ENCODE measurements at regions not wholly inside any gene's neighbourhood (a gene's known extent, or its start where the extent isn't known, plus 50 kb on each side); places are given as distances from the start of the nearest gene placed in this dataset.

DNA sequence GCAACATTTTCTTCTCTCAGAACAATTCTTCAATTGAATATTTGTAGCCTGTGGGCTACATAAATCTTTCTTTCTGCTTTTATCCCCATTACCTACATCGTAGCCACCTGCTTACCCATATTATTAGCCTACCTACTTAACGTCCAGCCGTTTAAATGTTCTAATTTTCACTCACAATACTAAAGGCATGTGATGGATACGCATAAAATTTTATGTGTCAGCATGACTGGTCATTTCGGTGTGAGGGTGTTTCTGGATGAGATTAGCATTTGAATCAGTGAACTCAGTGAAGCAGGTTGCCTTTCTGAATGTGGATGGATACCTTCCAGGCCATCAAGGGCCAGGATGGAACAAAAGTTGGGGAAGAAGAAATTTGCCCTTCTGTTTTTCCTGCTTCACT, 1722.5 kb upstream of the ACO1 start:
- DNase-seq, result no peak

DNA sequence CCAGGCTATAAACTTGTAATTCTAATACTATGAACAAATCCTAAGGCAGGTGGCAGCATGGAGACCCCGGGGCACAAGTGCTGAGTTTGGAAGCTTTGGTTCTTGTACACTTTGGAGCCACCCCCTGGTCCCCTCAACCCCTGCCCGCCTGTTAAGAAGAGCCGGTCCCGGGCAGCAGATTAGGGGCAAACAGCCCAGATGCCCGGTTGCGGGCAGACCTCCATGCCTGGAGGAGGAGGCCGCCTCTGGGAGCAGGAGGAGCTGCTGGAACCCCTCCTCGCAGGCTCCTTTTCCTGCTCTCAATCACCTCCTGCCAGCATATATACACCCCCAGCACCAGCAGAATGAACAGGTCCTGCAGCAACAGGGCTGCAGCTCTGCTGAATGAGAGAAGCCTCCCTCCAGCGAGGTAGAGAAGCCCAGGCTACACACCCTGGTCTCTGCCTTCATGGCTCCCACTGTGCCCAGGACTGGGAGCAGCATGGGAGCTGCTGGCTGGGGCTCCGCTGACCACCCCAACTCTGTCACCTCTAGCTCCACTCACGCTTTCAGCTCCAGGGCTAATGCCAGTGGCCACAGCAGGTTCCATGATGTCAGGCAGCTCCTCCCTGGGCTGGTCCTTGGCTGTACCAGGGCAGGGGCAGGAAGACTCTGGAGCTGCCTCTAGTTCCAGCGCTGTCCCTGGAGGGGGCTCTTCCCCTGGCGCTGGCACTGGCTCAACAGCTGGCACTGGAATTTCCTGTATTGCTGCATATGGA, 1713.5 kb upstream of the ACO1 start:
- DNase-seq, result no peak

DNA sequence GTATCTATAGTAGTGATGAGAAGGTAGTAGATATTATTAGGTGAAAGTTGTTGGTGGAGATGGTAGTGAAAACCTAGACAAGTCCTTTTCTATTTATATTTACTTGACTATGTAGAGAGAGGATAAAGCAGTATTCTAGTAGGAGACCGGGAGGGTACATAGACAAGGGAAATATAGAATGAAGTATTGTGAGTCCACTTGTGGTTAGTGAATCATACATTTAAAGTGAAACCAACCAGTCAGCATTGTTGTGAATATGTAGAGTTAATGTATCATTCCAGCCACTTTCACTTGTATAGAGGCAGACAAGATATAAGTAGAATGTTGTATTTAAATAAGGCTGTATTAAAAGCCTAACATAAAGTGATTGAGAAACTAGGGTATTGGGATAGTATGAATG, 1711.3 kb upstream of the ACO1 start:
- no peak for DNase-seq

DNA sequence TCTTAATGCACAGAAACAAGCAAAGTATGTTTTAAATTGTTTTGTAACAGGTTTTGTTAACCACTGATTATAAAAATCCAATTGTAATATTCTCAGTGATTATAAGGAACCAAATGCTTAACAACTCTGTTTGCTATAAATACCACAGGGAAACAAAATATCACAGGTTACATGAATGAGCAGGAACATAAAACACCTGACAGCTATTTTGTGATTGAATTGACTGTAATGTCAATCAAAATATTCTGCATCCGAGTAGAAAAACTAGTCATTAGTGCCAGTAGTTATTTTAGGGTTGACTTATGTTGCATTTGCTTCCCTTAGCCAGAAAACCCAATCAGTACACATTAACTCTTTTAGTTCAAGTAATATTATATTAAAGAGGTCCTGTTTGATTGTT, 1707.8 kb upstream of the ACO1 start:
- no peak for DNase-seq

DNA sequence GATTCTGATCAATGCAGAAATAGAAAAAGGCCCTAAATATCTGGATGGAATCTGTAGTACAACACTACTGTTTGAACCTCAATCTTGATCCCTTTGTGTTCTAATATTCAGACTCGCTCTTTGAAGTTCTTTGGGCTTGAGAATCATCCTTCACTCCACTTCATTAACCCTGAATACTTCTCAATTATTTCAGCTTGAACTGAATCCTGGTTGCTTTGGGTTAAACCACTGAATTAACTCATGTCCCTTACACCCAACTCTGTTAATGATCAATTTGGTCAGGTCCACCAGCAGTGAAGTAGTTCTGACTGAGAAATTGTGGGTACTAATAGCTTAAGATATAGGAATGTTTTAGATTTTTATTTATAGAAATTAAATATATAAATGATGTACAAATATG, 1707.2 kb upstream of the ACO1 start:
- no peak for DNase-seq

DNA sequence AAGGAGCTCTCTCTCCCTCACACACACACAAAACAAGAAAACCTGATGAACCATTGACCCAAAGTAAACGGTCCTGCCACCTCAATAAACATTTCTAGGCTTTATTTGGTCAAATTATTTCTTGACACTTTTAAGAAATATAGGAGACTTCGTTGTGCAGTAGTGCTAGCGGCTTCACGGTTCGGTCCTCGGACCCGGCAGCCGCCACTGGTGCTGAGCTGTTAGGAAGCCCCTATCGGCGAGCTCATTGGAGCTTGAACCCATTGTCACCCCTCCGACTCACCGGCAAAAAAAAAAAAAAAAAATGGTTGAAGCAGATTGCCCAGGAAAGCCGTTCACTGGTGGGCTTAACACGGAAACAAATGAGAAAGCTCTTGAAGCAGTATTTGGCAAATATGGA, 1695.6 kb upstream of the ACO1 start:
- no peak for DNase-seq

DNA sequence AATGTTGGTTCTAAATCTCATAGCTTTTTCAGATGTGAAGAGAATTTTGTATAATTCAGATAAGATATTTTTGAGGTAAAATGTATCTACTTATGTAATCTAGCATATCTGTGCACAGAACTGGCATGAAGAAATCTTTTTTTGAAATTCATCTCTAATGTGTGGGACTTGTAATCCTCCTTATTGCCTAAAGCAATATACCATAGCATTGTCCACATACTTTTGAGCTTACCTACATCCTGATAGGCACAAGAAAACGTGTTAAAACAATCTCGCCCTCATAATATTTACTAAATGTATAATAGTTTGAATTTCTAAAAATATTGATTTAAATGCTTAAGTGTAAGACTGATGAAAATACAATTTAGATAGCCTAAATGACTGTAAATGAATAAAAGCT, 1686.5 kb upstream of the ACO1 start:
- no peak for DNase-seq

DNA sequence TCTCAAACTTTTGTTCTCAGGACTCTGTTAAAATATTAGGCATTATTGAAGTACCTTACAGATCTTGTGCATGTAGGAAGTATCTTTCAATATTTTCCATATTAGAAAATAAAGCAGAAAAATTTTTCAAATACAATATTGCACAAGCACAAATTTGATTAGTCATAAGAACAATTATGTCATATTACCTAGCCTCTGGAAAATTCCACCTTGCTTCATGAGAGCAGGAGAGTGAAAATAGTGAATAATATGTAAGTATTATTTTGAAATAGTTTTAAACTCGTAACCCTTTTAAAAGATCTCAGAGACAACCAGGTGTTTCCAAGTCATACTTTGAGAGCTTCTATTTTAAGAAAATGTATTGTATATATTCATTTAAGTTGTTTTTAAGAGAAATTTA, 1672.9 kb upstream of the ACO1 start:
- DNase-seq, result no peak

DNA sequence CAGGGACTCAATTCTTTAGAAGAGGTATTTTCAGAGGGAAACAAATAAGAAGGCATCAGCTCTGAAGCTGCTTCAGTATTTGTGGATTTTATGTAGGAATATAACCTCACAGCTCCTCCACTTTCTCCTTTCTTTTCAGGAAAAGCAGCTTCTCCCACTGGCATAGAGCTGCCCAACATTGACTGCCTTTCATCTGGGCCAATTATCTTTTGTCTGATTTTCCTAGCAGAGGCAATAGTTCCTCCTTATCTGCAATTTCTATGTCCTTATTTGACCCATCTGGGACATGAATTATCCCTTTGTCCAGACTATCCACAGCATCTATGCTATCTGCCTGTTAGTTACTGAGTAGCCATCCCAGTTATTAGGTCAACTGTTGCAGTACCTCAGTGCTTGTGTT, 1671.2 kb upstream of the ACO1 start:
- no peak for DNase-seq

DNA sequence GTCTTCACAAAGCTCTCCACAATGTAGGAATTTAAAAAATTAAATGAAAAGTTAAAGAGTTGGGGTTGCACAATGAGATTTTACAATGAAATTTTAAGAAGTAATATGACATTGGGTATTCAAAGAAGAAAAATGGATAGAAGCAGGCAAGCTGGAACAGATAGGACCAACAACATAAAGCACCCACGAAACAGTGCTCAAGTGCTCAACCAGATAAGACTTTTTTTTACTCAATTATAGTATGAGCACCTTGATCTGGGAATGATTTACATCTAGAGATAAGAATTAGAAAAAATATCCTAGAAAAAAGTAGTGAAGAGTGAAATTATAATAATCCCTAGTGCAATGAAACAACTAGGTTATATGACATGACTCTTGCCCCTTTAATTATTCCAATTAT, 1670.1 kb upstream of the ACO1 start:
- DNase-seq, result no peak

DNA sequence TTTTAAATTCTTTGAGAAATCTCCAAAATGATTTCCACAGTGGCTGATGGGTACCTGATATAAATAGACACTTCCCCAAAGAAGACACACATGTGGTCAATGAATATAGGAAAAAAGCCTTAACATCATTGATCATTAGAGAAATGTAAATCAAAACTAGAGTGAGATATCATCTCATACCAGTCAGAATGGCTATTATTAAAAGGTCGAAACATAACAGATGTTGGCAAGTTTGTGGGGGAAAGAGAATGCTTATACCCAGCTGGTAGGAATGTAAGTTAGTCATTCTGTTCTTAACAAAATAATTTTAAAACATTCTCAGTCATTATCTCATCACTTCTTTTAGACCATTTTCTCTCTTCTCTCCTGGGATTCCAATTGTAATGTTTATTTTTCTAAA, 1666.0 kb upstream of the ACO1 start:
- DNase-seq, result no peak

DNA sequence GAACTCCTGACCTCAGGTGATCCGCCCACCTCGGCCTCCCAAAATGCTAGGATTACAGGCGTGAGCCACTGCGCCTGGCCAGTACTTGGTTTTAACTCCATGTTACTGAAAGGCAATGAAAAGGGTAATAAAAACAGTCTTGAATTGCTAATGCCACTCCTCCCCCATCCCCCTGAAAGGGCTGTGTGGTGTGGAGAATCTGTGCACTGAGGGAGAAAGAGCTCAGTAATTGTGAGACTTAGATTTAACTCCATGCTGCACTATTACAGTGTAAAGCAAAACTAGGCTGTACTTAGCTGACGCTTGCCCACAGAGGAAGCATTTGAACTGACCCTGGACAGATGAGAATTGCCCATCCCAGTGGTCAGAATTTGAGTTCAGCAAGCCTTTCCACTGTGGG, 1662.4 kb upstream of the ACO1 start:
- no peak for DNase-seq

DNA sequence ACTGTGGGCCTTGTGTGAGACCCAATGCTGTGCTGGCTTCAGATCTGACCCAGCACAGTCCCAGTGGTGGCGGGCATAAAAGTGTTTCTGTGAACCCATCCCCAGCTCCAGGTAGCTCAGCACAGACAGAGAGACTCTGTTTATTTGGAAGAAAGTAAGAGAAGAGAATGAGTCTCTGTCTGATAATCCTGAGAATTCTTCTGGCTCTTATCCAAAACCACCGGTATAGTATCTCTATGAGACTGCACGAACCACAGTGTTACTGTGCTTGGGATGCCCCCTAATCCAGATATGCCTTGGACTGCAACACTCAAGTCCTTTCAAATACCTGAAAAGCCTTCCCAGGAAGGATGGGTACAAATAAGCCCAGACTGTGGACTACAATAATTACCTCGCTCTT, 1660.8 kb upstream of the ACO1 start:
- DNase-seq, result no peak

DNA sequence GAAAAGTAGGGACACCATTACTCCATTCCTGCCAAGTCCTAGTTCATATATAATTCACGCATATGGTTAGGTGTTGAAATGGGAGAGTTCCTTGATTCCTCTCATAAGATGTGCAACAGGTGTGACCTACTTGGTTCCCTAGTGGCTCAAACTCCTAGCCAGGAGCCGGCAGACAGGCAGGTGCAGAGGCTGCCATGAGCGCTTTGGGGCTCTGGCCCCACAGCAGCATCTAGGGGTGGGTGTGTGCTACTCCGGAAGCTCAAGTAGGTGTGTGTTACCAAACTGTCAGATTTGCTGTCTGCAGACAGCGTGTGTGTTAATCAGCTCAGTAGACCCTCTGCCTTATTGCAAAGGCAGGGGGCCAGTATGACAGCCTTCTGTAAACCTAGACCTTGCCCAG, 1652.4 kb upstream of the ACO1 start:
- DNase-seq, result no peak

DNA sequence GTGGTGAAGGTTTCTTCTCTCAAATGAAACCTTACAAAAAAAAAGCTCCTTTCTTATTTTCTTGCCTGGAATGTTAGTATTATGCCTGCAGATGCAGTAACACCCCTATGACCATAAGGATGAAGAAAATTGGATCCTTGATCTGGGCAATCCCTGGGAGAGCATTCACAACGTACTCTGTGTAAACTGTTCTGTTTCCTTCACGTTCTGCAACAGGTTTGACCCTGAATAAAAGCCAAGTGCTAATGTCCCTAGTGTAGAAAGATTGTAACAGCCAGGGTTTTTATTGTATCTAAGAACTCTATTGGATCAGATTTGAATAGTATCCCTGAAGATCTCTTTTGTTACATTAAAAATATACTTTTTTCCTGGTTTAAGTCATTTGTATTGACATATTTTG, 1639.6 kb upstream of the ACO1 start:
- DNase-seq, result no peak

DNA sequence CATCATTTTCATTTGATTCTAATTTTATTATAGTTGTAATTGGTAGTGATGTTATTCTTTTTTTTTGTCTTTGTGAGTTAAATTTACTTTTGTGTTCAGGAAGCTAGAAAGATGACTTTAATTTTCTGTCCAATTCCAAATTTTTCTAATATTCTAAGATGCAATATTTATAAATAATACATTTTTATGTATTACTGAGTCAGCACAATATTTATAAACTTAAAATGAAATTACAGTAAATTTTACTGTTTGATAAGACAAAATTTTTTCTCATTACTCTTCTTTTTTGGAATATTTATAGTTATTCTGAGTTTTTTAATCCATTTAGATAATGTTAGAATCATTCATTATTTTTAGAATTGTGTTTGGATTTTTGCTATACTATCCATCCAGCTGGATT, 1637.9 kb upstream of the ACO1 start:
- DNase-seq, result no peak

DNA sequence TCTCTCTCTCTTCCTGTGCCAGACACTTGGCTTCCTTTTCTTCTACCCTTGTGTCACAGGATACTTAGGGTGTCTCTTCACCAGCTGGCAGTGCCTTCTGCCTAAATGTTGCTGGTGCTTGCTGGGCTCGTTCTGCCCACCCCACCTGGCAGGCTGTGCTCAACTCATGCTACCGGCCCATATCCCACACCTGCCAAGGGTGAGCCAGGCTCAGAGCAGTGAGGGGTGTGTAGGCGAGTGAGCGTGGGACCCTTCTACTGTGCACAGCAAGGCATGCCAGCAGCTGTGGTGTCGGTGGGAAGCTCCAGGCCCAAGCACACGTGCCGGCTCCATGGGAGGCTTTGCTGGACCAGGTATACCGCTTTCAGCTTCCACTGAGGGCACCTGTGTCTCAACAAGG, 1626.7 kb upstream of the ACO1 start:
- no peak for DNase-seq

DNA sequence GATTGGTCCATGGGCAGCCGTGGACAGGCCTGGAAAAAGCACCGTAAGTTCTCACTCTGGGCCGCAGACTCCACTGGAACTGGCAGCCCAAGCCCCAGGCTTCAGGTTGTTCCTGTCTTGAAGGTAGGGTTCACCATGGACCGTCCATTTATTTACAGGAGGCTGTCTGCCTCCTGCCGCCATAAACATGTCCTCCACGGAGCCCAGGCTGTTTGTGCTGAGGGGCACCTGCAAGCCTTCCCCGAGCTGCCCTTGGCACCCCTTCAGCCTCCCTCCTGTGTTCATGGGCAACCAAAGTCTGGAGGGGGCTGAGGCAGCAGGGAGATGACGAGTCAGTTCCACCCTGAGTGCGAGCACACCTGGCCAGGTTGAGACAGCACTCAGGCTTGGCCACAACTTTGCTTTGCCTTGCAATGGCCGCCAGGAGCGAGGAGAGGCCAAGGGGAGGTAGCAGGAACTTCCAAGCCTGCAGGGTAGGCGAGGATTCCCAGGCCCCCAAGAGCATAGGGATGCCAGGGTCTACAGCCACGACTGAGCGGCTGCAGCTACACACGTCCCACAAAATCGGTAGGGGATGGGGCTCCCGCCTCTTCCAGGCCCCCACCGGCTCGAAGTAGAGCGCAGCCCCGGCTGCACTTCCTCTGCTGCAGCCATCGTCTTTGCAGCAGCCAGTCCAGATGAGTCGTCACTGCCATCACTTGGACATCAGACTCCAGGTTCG, 1625.6 kb upstream of the ACO1 start:
- no peak for DNase-seq

DNA sequence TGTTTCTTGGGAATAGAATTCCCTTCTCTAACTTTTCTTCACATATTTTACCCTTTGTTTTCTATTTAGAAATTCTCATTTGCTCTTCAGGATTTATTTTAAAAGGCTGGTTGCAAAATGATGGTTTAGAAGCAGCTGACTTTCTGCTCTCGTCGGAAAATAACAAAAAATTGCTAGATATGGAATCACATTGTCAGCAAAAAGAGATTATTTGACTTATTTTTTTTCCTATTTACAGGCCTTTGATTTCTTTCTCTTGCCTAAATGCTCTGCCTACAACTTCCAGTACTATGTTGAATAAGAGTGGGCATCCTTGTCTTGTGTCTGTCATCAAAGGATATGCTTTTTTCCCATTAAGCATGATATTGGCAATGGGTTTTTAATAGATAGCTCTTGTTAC, 1619.1 kb upstream of the ACO1 start:
- DNase-seq, result no peak

DNA sequence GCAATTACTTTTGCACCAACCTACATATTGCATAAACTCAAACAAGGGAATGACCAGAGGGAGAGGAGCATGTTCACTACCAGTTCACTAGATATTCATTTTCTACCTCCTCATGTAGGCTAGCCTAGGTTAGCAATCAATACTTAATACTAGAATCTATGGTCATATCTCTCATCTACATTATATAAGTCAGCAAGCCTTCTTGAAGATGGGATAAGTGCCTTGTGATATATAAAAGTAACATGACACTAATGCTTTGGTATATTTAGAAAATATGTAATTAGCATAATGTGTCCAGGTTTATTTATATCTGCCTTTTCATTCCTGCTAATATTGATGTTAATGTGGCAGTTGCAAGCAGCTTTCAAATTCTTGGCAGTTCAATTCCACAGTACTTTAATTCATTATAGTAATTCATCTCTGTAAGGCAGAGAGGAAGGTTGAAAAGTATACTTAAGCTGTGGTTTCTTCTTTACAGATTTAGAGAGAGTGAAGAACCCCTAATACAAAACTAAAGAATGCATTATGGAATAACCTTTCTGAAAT, 1613.2 kb upstream of the ACO1 start:
- no peak for DNase-seq

DNA sequence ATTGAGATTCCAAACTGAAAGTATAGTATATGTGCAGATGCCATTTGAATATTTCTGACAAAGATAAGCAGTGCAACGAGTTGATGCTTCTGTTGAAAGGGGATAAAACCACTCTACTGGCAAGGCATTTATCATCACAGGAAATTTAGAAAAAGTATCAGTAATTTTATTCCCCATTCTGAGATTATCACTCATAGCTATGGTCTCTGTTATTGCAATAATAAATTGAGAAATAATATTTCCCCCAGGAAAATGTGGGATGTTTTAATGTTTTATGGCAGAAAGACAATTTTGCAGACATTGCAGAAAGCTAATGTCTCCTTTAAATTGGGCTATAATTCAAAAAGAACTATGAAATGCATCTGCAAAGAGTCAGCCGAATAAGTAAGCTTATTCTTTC, 1612.7 kb upstream of the ACO1 start:
- DNase-seq, result no peak

DNA sequence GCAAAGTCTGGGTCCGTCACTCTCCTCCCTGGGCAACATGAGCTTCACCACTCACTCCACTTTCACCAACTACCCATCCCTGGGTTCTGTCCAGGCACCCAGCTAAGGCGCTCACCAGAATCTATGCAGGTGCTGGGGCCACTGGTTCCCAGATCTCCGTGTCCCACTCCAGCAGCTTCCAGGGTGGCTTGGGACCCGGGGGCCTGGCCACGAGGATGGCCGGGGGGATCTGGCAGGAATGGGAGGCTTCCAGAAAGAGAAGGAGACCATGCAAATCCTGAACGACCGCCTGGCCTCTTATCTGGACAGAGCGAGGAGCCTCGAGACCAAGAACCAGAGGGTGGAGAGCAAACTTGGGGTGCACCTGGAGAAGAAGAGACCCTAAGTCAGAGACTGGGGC, 1611.0 kb upstream of the ACO1 start:
- no peak for DNase-seq

DNA sequence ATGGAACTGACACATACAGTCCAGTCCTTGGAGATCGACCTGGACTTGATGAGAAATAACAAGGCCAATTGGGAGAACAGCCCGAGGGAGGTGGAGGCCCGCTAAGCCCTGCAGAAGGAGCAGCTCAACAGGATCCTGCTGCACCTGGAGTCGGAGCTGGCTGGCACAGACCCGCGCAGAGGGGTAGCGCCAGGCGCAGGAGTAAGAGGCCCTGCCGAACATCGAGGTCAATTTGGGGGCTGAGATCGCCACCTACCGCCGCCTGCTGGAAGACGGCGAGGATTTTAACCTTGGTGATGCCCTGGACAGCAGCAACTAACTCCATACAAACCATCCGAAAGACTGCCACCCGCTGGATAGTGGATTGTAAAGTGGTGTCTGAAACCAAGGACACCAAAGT, 1610.1 kb upstream of the ACO1 start:
- no peak for DNase-seq

DNA sequence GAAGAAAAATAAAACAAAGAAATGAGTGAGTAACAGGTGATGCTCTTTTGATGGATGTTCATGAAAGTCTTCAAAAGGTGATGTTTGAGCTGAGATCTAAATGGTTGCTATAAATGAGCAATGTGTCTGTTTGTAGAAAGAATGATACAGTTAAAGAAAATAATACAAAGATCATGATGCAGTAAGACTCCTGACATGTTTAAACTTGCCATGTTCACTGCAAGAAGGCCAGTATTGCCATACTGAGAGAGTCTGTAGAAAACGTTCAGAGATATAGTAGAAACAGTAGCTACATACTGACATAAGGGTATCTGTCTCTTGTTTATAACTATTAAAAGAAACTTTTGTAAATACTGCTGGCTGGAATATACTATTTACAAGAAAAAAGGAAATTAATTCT, 1609.2 kb upstream of the ACO1 start:
- DNase-seq, result no peak

DNA sequence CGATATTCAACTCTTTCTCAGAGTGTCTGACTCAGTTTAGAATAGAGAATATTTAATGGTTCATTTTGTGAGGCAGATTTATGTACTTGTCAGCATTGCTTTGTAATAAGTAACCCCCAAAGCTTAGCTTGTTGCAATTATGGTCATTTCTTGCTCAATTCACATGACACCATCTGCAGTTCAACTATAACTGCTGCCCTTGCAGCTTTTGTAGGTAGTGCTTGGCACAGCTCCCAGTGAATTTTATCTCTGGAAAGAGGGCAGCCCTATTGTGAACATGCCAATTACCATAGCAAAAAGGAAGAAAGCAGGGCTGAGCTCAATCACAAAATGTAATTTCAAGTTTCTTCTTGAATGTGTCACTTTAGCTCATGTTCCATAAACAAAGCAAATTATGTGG, 1587.7 kb upstream of the ACO1 start:
- DNase-seq, result peak; percentile 14
